ENCODE measurements at regions not wholly inside any gene's neighbourhood (a gene's known extent, or its start where the extent isn't known, plus 50 kb on each side); places are given as distances from the start of the nearest gene placed in this dataset.

DNA sequence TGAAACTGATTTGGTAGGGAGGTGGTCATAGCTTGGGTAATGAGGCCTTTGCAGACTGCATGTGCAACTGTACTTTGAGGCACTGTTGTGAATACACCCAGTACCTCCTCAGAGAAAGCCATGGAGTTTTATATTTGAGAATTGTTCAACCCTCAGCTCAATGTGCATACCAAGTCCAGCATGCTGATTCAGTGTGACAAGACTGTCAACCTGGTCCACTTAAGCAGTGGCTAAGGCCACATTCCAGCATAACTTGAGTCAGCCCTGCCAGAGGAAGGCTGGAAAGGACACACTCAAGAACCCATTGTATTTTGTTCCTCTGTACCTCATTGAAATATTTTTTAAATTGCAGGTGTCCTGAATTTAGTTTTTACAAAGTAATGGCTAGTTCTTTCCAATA, 121.8 kb upstream of the HNMT start:
- Histone ChIP-seq H3K4me2 (ENCODE audit: low read length, poor library complexity, severe bottlenecking) (no peak overlapping the region), H3K79me1 (replicated peaks; ENCODE audit: low read length, poor library complexity, severe bottlenecking) (no peaks in the 10 kb centered on the region), H2BK5ac (ENCODE audit: low read depth, low read length, poor library complexity, severe bottlenecking) (no peak overlapping the region), H4K91ac (ENCODE audit: low read length) (no peak overlapping the region), H3K27me3 (ENCODE audit: control insufficient read depth in 1 of 2, insufficient read depth in 1 of 2, low read length in 2 of 2) (peaks cover 0 to 2% of the 10 kb centered on the region in 2 experiments), H3K4ac (ENCODE audit: low read depth in 1 of 2, low read length in 2 of 2) (no peak overlapping the region), H3K4me1 (ENCODE audit: control insufficient read depth, insufficient read depth, low read depth, low read length) (peaks cover 5% of the 10 kb centered on the region), H2AFZ (ENCODE audit: low read depth, low read length) (no peak overlapping the region), H3K9me3 (ENCODE audit: control insufficient read depth, low read length) (peaks cover 3% of the 10 kb centered on the region), H4K8ac (ENCODE audit: low read length) (no peak overlapping the region), H3K14ac (ENCODE audit: low read length in 2 of 2) (no peak overlapping the region), H3K23ac (ENCODE audit: low read length in 2 of 2) (no peak overlapping the region), H2BK12ac (ENCODE audit: low read length in 2 of 2) (no peak overlapping the region), H2BK15ac (ENCODE audit: low read depth, poor library complexity, severe bottlenecking) (no peak overlapping the region), H2BK120ac (ENCODE audit: low read depth, low read length) (no peak overlapping the region), H3K27ac (ENCODE audit: low read length, poor library complexity, severe bottlenecking) (no peak overlapping the region), H3K36me3 (ENCODE audit: control insufficient read depth in 1 of 2, insufficient read depth in 2 of 2, low read depth in 1 of 2, low read length in 2 of 2) (no peaks in the 10 kb centered on the region), H3K9ac (ENCODE audit: low read length) (no peak overlapping the region), H2AK5ac (ENCODE audit: low read length, severe bottlenecking) (no peak overlapping the region), H3K4me3 (ENCODE audit: insufficient read depth in 1 of 2, low read depth in 1 of 2, low read length in 2 of 2) (no peak overlapping the region), H3K18ac (ENCODE audit: low read depth in 1 of 2, low read length in 2 of 2) (no peak overlapping the region)
- no peak for DNase-seq

- no peak overlapping the region for H4K91ac ChIP-seq (ENCODE audit: low read length)
- no peak overlapping the region for H2BK5ac ChIP-seq (ENCODE audit: low read depth, low read length, poor library complexity, severe bottlenecking)
- no peak for DNase-seq
- no CpG with 5 or more reads among the region's 3 CpGs for WGBS
- no peak overlapping the region for H2BK12ac ChIP-seq (ENCODE audit: low read length in 2 of 2)
- H2AFZ ChIP-seq (ENCODE audit: low read depth, low read length) = no peak overlapping the region
- no peak overlapping the region for H2BK120ac ChIP-seq (ENCODE audit: low read depth, low read length)
- H3K18ac ChIP-seq (ENCODE audit: low read depth in 1 of 2, low read length in 2 of 2) = no peak overlapping the region
- H2AK5ac ChIP-seq (ENCODE audit: low read length, severe bottlenecking) = no peak overlapping the region
- no peak overlapping the region for H3K4ac ChIP-seq (ENCODE audit: low read depth in 1 of 2, low read length in 2 of 2)
- H3K4me3 ChIP-seq (ENCODE audit: insufficient read depth in 1 of 2, low read depth in 1 of 2, low read length in 2 of 2) = no peak overlapping the region
- no peak overlapping the region for H2BK15ac ChIP-seq (ENCODE audit: low read depth, poor library complexity, severe bottlenecking)
- no peaks in the 10 kb centered on the region for H3K36me3 ChIP-seq (ENCODE audit: control insufficient read depth in 1 of 2, insufficient read depth in 2 of 2, low read depth in 1 of 2, low read length in 2 of 2)
- no peak overlapping the region for H3K27ac ChIP-seq (ENCODE audit: low read length, poor library complexity, severe bottlenecking)
- no peak overlapping the region for H3K9ac ChIP-seq (ENCODE audit: low read length)
- H3K27me3 ChIP-seq (ENCODE audit: control insufficient read depth in 1 of 2, insufficient read depth in 1 of 2, low read length in 2 of 2) = no peaks in the 10 kb centered on the region
- no peak overlapping the region for H4K8ac ChIP-seq (ENCODE audit: low read length)
- no peak overlapping the region for H3K14ac ChIP-seq (ENCODE audit: low read length in 2 of 2)
- no peak overlapping the region for H3K23ac ChIP-seq (ENCODE audit: low read length in 2 of 2)
- no peak overlapping the region for H3K4me2 ChIP-seq (ENCODE audit: low read length, poor library complexity, severe bottlenecking)
- peaks cover 1% of the 10 kb centered on the region for H3K4me1 ChIP-seq (ENCODE audit: control insufficient read depth, insufficient read depth, low read depth, low read length)
- H3K79me1 ChIP-seq (replicated peaks; ENCODE audit: low read length, poor library complexity, severe bottlenecking) = no peaks in the 10 kb centered on the region
- peaks cover 3% of the 10 kb centered on the region for H3K9me3 ChIP-seq (ENCODE audit: control insufficient read depth, low read length)
Measured at GRCh38 chr2:137842952-137843351, 121.3 kb upstream of the HNMT start.

GRCh38 chr2:137845422-137845821, 118.9 kb upstream of the HNMT start:
- no peak overlapping the region for H3K4me2 ChIP-seq (ENCODE audit: low read length, poor library complexity, severe bottlenecking)

DNA sequence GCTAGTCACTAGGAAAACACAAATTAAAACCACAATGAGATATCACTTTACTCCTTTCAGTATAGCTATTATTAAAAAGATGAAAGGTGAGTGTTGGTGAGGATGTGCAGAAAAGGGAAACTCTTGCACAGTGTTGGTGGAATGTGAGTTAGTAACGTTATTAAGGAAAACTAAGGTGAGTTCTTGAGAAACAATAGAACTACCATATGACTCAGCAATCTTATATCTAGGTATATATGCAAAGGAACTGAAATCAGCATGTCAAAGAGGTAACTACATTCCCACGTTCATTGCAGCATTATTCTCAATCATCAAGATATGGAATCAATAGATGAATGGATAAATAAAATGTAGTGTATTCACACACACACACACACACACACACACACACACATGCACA, 117.3 kb upstream of the HNMT start:
- H3K4me2 ChIP-seq (ENCODE audit: low read length, poor library complexity, severe bottlenecking) = no peak overlapping the region
- no peak overlapping the region for H2BK120ac ChIP-seq (ENCODE audit: low read depth, low read length)
- no peak overlapping the region for H4K91ac ChIP-seq (ENCODE audit: low read length)
- H2AFZ ChIP-seq (ENCODE audit: low read depth, low read length) = no peak overlapping the region
- no peaks in the 10 kb centered on the region for H3K27me3 ChIP-seq (ENCODE audit: control insufficient read depth in 1 of 2, insufficient read depth in 1 of 2, low read length in 2 of 2)
- no peak overlapping the region for H3K18ac ChIP-seq (ENCODE audit: low read depth in 1 of 2, low read length in 2 of 2)
- no peaks in the 10 kb centered on the region for H3K4me1 ChIP-seq (ENCODE audit: control insufficient read depth, insufficient read depth, low read depth, low read length)
- H3K9ac ChIP-seq (ENCODE audit: low read length) = no peak overlapping the region
- H2BK12ac ChIP-seq (ENCODE audit: low read length in 2 of 2) = no peak overlapping the region
- no peak overlapping the region for H3K23ac ChIP-seq (ENCODE audit: low read length in 2 of 2)
- H3K4me3 ChIP-seq (ENCODE audit: insufficient read depth in 1 of 2, low read depth in 1 of 2, low read length in 2 of 2) = no peak overlapping the region
- no CpG with 5 or more reads among the region's 2 CpGs for WGBS
- H3K36me3 ChIP-seq (ENCODE audit: control insufficient read depth in 1 of 2, insufficient read depth in 2 of 2, low read depth in 1 of 2, low read length in 2 of 2) = no peaks in the 10 kb centered on the region
- peaks cover 3% of the 10 kb centered on the region for H3K9me3 ChIP-seq (ENCODE audit: control insufficient read depth, low read length)
- no peak overlapping the region for H2BK15ac ChIP-seq (ENCODE audit: low read depth, poor library complexity, severe bottlenecking)
- H3K4ac ChIP-seq (ENCODE audit: low read depth in 1 of 2, low read length in 2 of 2) = no peak overlapping the region
- H3K79me1 ChIP-seq (replicated peaks; ENCODE audit: low read length, poor library complexity, severe bottlenecking) = no peaks in the 10 kb centered on the region
- no peak overlapping the region for H3K27ac ChIP-seq (ENCODE audit: low read length, poor library complexity, severe bottlenecking)
- H3K14ac ChIP-seq (ENCODE audit: low read length in 2 of 2) = no peak overlapping the region
- H2AK5ac ChIP-seq (ENCODE audit: low read length, severe bottlenecking) = no peak overlapping the region
- DNase-seq = no peak
- no peak overlapping the region for H2BK5ac ChIP-seq (ENCODE audit: low read depth, low read length, poor library complexity, severe bottlenecking)
- H4K8ac ChIP-seq (ENCODE audit: low read length) = no peak overlapping the region

More at GRCh38 chr2:137845422-137845821, 118.9 kb upstream of the HNMT start:
- Histone ChIP-seq H3K14ac (ENCODE audit: low read length in 2 of 2) (no peak overlapping the region), H2BK120ac (ENCODE audit: low read depth, low read length) (no peak overlapping the region), H3K4ac (ENCODE audit: low read depth in 1 of 2, low read length in 2 of 2) (no peak overlapping the region), H2BK12ac (ENCODE audit: low read length in 2 of 2) (no peak overlapping the region), H3K9ac (ENCODE audit: low read length) (no peak overlapping the region), H3K9me3 (ENCODE audit: control insufficient read depth, low read length) (peaks cover 3% of the 10 kb centered on the region), H2BK15ac (ENCODE audit: low read depth, poor library complexity, severe bottlenecking) (no peak overlapping the region), H3K23ac (ENCODE audit: low read length in 2 of 2) (no peak overlapping the region), H2AFZ (ENCODE audit: low read depth, low read length) (no peak overlapping the region), H2AK5ac (ENCODE audit: low read length, severe bottlenecking) (no peak overlapping the region), H2BK5ac (ENCODE audit: low read depth, low read length, poor library complexity, severe bottlenecking) (no peak overlapping the region), H3K79me1 (replicated peaks; ENCODE audit: low read length, poor library complexity, severe bottlenecking) (no peaks in the 10 kb centered on the region), H3K4me3 (ENCODE audit: insufficient read depth in 1 of 2, low read depth in 1 of 2, low read length in 2 of 2) (no peak overlapping the region), H4K91ac (ENCODE audit: low read length) (no peak overlapping the region), H3K4me1 (ENCODE audit: control insufficient read depth, insufficient read depth, low read depth, low read length) (no peaks in the 10 kb centered on the region), H3K36me3 (ENCODE audit: control insufficient read depth in 1 of 2, insufficient read depth in 2 of 2, low read depth in 1 of 2, low read length in 2 of 2) (no peaks in the 10 kb centered on the region), H3K18ac (ENCODE audit: low read depth in 1 of 2, low read length in 2 of 2) (no peak overlapping the region), H3K27ac (ENCODE audit: low read length, poor library complexity, severe bottlenecking) (no peak overlapping the region), H3K27me3 (ENCODE audit: control insufficient read depth in 1 of 2, insufficient read depth in 1 of 2, low read length in 2 of 2) (no peaks in the 10 kb centered on the region), H4K8ac (ENCODE audit: low read length) (no peak overlapping the region)
- DNase-seq = no peak
